NCI-H526 treated with DMSO at 0.1 percent for 48 hours (cell line): ENCODE measurements at regions not wholly inside any gene's neighbourhood (a gene's known extent, or its start where the extent isn't known, plus 50 kb on each side); places are given as distances from the start of the nearest gene placed in this dataset.
"Not testable (repeated sequence)": the region's sequence is repeated elsewhere in the genome, so short reads cannot be mapped to it uniquely, and the experiment has no call there.

Experiments
- DNase-seq: peaks from one replicate; lab custom pipeline; 2025; lab: John Stamatoyannopoulos, UW

DNA sequence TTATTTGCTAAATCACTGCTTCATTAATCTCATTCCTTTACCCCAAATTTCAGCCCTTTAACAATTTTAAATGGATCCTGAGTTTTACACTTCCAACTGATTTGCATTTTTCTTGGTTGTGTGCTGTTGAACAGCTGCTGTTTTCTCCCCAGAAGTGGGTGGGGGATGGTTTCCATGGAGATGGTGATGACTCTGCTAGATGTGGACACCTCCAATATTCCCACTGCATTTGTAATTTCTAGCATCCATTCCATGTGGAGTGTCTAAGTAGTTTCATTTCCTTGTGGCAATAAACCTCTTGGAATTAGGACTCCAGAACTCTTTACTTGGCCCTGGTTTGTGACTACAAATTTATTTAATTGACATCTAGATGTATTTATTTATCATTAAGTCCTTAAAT, 330.4 kb downstream of the GBA3 start:
- DNase-seq = no peak

DNA sequence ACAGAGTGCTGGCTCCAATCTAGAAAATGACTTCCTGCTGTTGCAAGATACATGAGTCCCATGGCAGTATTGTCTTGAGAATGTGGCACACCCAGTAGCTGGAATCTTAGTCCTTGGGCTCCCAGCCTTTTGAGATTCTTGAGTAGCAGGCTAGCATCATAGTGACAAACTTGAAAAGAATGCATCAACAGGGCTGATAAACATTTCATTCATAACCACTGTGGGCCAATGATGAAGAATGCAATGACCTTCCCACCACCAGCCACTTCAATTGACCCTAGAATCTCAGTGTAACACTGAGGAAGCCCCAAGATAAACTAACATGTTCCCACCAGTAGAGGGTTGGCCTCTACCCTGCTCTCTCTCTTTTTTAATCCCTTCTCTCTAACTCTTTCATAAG, 329.3 kb downstream of the GBA3 start:
- DNase-seq = no peak

DNA sequence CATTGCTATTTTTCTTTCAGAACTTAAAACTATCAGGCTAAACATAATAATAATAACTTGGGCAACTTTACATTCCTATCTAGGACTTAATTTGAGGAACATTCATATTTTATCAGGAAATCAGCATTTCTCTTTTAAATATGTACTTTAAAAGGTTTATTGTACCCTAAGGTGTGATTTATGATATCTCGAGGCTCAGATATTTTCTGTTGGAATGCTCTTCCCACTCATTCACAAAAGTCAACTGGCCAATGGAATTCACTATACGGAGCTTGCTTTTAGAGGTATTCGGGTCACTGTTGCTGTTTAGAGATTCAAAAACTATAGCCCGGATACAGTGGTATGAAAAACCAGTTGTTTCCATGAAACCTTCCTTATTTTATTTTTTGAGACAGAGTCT, 328.3 kb downstream of the GBA3 start:
- no peak for DNase-seq

DNA sequence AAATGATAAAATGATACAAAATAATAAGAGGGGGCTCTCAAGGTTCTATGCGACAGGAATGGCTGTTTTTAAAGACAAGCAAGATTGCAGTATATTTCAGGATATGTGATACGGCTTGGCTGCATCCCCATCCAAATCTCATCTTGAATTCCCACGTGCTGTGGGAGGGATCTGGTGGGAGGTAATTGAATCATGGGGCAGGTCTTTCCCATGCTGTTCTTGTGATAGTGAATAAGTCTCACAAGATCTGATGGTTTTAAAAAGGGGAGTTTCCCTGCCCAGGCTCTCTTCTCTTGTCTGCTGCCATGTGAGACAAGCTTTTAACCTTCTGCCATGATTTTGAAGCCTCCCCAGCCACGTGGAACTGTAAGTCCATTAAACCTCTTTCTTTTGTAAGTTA, 327.7 kb downstream of the GBA3 start:
- DNase-seq = not testable (repeated sequence)

DNA sequence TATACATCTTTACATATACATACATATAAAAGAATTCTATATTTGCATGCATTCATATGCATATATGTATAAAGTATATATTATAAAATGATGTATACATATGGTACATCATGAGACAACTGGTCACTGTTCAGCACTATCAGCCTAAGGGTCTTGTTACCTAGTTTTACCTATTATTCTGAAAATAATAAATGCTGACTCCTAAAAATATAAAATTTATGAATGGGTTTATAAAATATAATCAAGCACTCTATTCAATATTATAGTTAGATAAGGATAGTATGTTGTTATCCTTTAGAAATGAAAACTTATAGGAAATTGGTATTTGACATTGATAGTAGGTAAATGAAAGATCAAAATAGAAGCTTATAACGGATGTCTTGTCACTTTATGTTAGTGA, 324.2 kb downstream of the GBA3 start:
- no peak for DNase-seq

DNA sequence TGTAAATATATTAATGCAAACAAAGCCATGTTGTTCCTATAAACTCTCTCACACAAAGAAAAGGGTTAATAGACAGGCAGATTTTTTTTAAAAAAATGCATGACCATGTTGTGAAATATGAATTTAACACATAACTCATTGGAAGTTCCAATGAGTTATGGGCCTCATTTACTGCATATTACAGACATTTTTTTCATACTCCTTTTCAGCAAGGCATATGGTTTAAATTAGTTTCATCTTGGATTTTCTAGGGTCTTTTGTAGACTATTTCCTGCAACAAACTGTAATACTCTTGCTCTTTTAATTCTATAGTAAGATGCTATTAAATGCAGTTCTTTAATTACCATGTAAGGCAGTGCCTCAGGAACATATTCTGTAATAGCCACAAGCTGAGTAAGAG, 323.1 kb downstream of the GBA3 start:
- DNase-seq = no peak

DNA sequence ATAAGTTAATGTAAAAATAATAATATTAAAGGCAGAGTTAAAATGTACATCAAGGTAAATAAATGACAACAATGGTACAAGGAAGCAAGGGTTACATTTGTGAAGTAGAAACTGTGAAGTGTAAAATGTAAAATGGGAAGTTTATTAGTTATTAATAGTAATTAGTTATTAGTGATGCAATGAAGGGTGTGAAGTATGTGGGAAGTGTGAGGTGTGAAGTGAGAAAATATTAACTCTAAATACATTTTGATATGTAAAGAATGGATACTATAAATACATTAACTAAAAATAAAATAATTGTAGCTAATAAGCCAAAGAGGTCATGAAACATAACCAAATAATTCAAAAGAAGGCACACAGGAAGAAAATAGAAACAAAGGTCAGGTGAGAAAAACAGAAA, 316.4 kb downstream of the GBA3 start:
- no peak for DNase-seq

DNA sequence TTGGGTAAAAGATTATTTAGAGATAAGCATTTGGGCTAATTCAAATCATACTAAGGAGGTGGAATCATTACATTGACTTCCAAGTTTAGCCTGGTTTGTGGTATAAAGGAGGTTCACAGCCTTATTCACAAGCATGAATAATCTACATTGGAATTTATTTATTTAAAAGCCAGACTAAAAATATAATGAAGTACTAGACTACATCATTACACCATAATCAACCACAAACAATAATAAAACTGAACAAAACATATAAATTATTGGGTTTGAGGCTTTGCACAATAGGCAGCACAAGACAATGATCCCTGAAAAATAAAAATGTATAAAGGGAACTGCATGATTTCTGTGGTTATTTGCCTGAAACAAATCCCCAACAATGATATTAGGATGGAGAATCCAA, 314.0 kb downstream of the GBA3 start:
- no peak for DNase-seq

DNA sequence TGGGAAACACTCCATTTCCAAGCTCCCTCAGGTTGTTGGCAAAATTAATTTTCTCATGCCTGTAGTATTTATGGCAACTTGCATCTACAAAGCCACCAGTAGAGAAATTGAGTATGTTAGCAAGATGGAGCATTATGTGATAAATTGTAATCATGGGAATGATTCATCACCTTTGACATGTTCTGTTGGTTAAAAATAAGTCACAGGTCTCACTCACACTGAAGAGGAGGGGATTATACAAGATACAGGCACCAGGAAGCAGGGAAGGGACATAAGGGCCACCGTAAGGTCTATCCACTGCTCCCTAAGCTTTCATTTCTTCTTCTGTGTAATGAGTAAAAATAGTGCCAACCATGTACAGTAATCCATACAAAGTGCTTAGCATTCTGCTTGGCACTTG, 313.0 kb downstream of the GBA3 start:
- DNase-seq = no peak

DNA sequence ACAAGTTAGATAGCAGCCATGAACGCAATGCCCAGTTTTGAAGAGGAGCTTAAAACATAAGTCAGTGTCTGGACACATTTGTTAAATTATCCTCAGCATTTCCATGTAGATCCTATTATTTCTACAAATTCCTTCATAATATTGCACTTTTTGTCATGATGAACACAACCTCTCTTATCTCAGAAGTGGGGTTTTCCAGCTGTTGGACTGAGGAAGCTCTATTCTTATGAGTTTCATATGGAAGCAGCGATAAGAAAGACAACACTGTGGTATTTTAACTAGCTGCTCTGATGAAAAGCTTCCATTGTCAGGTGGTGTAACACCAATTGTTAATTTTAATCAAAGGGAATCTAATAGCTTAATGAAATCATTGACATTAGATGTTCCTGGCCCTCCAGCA, 308.7 kb downstream of the GBA3 start:
- DNase-seq = no peak

DNA sequence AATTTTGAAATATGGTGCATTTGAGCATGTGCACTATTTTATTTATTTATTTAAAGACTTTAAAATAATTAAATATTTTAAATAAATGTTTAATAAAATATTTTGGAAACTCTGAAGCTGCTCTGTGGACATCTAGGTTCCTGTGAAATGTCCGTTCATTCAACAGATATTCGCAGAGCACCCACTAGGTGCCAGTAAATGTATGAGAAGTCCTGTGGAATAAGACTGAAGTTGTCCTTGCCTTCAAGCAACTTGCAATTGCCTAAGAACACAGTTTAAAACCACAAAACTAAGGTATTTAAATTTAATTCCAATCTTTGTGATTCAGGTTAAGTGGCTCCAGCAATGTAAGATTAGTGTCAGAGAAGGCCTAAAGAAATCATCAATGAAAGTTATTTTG, 306.7 kb downstream of the GBA3 start:
- no peak for DNase-seq

DNA sequence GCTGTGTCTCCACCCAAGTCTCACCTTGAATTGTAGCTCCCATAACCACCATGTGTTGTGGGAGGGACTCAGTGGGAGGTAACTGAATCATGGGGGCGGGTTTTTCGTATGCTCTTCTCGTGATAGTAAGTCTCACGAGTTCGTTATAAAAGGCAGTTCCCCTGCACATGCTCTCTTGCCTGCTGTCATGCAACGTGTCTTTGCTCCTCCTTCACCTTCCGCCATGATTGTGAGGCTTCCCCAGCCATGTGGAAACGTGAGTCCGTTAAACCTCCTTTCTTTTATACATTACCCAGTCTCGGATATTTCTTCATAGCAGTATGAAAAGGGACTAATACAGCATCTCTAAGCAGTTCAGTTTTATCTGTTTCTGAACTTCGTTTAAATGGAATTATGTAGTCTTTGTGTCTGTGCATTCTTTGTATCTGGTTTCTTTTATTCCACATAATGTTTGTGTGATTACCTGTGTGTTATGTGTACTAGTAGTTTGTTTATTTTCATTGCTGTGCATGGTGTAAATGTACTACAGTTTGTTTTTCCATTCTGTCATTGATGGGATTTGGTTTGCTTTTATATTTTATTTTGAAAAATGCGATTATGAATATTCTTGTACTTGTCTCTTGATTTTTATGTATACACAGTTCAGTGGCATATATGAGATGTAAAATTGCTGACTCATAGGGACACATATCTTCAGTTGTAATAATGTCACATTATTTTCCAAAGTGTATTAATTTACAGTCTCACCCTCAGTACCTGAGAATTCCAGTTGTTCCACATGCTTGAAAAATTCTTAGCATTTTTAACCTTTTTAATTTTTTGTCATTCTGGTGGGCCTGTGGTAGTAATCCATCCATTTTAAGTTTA, 304.9 kb downstream of the GBA3 start:
- no peak for DNase-seq

DNA sequence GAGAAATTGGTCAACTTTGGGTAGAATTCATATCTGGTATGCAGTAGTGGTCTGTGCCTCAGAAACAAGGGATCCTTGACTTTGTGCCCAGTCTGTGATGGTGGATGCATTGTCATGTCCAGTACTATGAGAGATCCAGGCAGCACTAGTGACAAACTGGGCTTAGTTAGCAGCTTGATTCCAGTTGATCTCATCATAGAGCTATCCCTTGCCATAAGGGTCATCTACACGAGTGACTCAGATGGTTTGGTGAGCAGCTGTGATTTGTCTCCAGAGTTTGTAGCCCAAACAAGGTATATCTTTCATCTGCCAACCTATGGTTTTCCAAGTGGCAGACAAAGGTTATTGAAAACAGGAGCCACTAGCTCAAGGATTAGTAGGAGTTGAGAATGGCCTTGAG, 298.8 kb downstream of the GBA3 start:
- DNase-seq = no peak

DNA sequence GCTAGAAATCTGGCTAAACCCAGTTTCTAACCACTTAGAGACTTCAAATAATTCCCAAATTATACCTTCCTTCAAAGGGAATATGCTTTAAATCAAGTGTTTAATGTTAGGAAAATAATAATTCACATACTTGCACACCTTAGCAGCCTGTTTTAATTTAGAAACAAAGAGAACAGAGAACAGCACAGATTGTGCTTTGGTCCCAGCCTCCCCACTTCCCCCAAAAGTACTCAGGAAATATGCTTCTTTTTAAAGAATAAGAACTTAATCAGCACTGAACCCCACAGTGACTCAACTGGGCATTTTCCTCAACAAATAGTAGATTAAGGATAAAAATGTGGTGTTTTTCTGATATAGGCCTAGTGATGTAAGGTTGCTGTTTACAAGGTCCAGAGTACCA, 295.8 kb downstream of the GBA3 start:
- no peak for DNase-seq

DNA sequence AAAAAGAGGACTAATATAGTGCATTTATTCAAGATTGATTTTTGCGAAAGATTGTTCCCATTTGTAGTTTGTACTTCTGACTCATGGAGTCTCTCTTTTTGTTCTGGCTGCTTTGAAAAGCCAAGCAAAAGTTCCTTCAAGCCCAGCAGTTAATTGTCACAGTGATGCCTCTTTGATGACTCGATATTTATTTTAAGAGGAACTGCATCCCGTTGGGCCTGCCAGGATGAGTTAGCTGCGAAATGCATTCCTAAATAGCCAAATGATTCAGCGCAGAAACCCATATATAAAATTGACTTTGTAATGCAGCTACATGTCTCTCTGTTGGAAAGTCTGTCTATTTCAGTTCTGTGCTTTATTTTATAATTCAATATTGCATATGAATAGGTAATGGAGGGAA, 295.1 kb downstream of the GBA3 start:
- DNase-seq = no peak

DNA sequence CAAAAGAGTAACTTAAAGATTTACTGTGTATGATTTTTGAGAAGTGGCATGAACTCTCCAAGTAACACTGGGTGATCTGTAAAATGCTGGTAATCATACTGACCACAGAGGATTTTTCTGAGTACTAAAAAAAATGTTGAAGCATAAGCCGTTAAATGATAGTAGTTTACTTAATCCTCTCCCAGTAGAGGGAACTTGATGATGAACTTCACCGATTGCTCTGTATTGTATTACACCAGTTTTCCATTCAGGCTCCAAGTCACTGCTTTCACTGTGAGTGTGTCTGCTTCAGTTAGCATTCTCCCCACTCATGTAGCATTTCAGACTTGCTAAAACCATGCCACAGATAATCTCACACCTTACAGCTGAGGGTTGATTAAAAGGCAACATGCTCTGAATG, 294.1 kb downstream of the GBA3 start:
- DNase-seq = no peak

DNA sequence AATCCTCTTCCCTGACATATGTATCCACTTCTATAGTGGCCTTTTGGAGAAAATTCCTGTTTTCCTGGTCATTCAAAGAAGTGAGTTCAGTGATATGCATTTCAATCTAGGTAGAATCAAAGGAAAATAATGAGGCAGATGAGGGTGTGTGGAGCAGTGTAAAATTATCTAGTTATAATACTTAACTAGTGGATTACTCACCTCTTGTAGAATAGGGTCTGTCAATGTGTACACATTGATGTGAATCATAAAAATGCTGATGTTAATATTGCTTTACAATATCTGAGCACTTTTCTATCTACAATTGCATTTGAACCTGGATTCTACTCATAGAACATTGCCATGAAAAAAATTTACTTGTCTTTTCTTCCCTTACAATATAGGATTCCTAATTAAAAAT, 293.5 kb downstream of the GBA3 start:
- no peak for DNase-seq

DNA sequence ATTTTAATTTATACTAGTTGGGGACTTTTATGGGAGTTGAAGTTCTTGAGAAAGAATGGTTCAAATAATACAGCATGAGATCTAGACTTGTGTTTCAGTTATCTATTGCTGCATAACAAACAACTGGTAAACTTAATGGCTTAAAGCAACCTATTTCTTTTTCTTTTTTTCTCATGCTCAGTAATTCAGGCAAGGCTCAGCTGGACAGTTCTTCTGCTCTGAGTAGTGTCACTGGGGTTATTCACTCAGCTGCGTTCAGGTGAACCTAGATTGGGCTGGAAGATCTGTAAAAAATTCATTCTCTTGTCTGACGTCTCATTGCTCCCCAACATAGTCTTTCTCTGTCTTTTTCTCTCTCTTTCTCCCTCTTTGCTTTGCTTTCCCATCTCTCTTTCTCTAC, 291.7 kb downstream of the GBA3 start:
- no peak for DNase-seq

DNA sequence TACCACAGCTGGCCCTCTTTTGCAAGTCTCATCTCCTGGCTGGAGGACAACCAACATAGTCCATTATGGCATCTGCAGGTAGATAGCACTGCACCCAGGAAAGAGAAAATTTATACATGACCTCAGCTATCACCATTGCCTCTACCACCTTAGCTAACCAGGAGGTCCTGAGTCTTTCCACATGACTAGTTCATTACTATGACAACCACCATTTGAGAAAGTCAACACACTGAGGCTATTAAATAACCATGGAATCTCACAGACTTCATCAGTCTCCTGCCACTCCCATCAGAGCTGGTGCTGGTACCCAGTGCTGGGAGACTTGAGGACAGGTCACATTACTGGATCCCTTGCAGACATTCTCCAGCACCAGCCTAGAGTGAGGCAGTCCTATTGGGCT, 285.9 kb downstream of the GBA3 start:
- DNase-seq = no peak

DNA sequence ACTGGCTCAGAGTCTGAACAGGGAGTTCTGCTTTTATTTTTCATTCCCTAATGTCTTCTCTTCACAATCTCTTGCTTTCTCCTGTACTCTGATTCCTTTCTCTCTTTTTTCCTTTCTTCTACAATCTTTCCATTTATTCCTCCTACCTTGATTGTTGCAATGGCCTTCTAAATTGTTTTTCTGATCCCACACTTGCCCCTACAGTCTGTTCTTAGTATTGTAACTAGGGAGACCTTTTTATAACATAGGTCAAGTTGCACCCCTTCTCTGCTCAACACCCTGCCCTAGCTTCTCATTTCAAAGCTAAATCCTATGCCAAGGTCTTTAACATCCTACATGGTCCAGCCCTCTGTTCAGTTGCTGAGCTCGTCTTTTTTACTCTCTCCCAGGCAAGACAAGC, 277.9 kb downstream of the GBA3 start:
- no peak for DNase-seq

DNA sequence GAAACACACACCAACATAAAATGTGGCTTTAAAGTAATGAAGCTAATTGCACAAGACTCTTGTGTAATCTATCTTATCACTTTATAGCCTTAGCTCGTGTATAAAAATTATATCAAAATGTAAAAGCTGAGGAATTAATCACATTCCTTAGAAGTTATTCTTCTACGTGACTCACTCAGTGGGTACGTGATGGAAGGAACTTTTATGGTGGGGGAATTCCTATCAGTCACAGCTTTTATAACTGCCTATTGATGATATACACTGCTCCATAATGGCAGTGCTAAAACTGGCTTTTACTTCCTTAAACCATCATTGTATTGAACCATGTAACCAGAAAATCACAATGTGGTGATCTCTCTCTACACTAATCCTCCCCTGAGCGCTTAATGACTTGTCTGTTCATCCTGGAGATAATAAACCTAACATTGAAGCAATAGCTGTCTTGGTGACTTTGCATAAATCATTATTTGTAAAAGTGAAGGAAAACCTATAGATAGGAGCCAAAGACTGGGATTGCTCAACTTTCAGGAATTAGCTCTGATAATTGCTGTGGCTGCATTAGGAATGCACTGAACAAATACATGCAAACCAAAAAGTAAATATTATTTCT, 276.7 kb downstream of the GBA3 start:
- DNase-seq = no peak

DNA sequence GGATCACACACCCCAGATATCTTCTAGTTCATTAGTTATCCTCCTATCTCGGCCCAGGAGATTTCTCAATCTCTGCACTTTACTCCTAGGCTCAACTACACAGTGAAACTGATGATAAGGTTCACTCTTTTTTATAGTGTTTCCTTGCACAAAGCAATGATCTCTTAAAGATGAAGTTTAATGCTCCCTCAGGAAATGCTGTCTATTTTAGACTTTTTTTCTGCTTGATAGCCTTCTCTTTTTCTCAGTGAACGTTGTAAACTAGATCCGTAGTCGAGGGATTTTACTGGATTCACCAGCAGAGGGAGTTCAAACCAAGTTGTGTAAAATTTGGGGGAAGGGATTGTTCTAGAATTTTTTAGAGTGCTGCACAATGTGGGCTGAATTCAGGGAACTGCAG, 269.6 kb downstream of the GBA3 start:
- DNase-seq = no peak

DNA sequence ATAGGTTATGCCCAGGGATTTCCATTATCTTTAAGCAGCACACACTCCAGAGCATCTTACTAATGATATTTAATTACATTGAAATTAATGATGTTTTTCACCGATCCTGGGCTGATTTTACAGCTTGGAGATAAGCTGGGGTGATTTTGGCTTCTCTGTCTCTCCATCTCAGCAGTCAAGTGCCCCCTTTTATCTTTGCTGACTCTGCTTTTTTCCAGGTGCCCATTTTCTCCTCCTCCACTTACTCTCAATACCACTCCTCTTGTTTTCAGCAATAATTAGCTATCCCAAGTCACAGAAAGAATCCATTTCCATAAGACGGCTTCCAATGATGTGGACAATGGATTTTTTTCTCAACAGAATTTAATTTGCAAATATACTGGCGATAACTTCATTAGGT, 266.7 kb downstream of the GBA3 start:
- no peak for DNase-seq

DNA sequence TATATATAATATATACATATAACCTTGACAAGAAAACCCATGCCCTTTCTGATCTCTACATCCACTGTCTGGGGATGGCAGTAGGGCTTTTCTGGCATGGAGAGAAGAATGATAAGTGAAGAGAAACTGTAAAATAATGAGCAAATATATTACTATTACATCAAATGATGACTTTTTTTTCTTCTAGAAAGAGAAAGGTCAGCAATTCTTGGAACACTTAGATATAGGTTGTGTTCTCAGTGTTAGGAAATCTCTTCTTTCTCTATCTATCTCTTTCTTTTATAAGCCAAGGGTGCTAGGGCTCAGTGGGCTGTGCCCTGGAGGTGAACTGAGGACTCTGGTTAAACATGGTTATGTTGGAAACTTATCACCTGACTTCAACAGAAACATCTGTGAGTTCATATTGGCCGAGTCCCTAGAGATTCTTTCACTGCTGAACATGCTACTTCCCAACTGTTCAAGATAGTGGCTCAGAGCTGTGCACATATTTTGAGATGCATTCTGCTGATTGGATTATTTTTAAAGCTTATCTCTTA, 265.1 kb downstream of the GBA3 start:
- DNase-seq = no peak
